Glomerular endothelial cell (primary cell): ENCODE measurements at regions not wholly inside any gene's neighbourhood (a gene's known extent, or its start where the extent isn't known, plus 50 kb on each side); places are given as distances from the start of the nearest gene placed in this dataset.

Experiments
- DNase-seq: peaks from one replicate; pipeline ENCODE4 v3.0.0-alpha.2; 2011; ENCODE audit warnings: low read depth, low spot score; ENCODE audit errors: extremely low read depth

GRCh38 chr11:13062115-13062514 is 53.0 kb downstream of the RASSF10 start:
- no peak for DNase-seq

GRCh38 chr11:13064593-13064992 is 55.5 kb downstream of the RASSF10 start:
- no peak for DNase-seq

GRCh38 chr11:13065200-13065787 is 56.2 kb downstream of the RASSF10 start:
- no peak for DNase-seq

- DNase-seq: no peak
Observed at GRCh38 chr11:13068211-13068610, 59.1 kb downstream of the RASSF10 start.

GRCh38 chr11:13073119-13073981 is 64.2 kb downstream of the RASSF10 start:
- peak; percentile 9 for DNase-seq

- DNase-seq: no peak
Observed at GRCh38 chr11:13074714-13075464, 65.8 kb downstream of the RASSF10 start.

GRCh38 chr11:13076961-13077360 is 67.8 kb downstream of the RASSF10 start:
- DNase-seq: no peak

GRCh38 chr11:13080861-13081260 is 71.7 kb downstream of the RASSF10 start:
- no peak for DNase-seq

GRCh38 chr11:13082588-13082987 is 73.5 kb downstream of the RASSF10 start:
- no peak for DNase-seq

- DNase-seq: no peak
Observed at GRCh38 chr11:13090228-13090708, 81.2 kb downstream of the RASSF10 start.

GRCh38 chr11:13091373-13091772 is 82.3 kb downstream of the RASSF10 start:
- DNase-seq: no peak

GRCh38 chr11:13091804-13092203 is 82.7 kb downstream of the RASSF10 start:
- no peak for DNase-seq

- DNase-seq: no peak
Observed at GRCh38 chr11:13094930-13095687, 86.0 kb downstream of the RASSF10 start.

GRCh38 chr11:13098063-13098462 is 88.9 kb downstream of the RASSF10 start:
- no peak for DNase-seq

GRCh38 chr11:13098616-13099289 is 89.6 kb downstream of the RASSF10 start:
- DNase-seq: no peak

GRCh38 chr11:13101644-13102512 is 92.8 kb downstream of the RASSF10 start:
- no peak for DNase-seq

GRCh38 chr11:13102513-13102840 is 93.4 kb downstream of the RASSF10 start:
- DNase-seq: no peak

GRCh38 chr11:13102865-13103539 is 93.9 kb downstream of the RASSF10 start:
- DNase-seq: no peak
